PFSK-1 (cell line): ENCODE measurements at regions not wholly inside any gene's neighbourhood (a gene's known extent, or its start where the extent isn't known, plus 50 kb on each side); places are given as distances from the start of the nearest gene placed in this dataset.

Source experiments
- FOXP2 ChIP-seq: optimal IDR thresholded peaks from 2 replicates; pipeline ENCODE3; 2011; ENCODE audit warnings: borderline replicate concordance, control low read depth, inconsistent platforms; ENCODE audit not compliant: insufficient read depth; ENCODE audit errors: extremely low read length, extremely low read depth
- POLR2AphosphoS5 ChIP-seq: IDR thresholded peaks from 2 replicates; pipeline ENCODE4 v1.6.1; 2012; ENCODE audit warnings: low read depth, mild to moderate bottlenecking, control low read depth, low read length, moderate library complexity
- REST ChIP-seq, 2 experiments: IDR thresholded peaks; 2 replicates each; pipeline versions ENCODE4 v1.6.1 to v1.8.0; 2011 to 2012; ENCODE audit warnings: low read depth in 2 of 2, low read length in 2 of 2, control low read depth in 1 of 2, inconsistent platforms in 1 of 2, mild to moderate bottlenecking in 1 of 2, moderate library complexity in 1 of 2; ENCODE audit not compliant: insufficient read depth in 1 of 2
- SIN3A ChIP-seq: IDR thresholded peaks from 2 replicates; pipeline ENCODE4 v1.6.1; 2012; ENCODE audit warnings: mild to moderate bottlenecking, low read length, moderate library complexity, borderline replicate concordance; ENCODE audit not compliant: insufficient read depth
- TAF1 ChIP-seq: IDR thresholded peaks from 2 replicates; pipeline ENCODE4 v1.6.1; 2012; ENCODE audit warnings: low read length, control low read depth, borderline replicate concordance; ENCODE audit not compliant: insufficient read depth

- TF ChIP-seq FOXP2 (no peak), TAF1 (no peak), SIN3A (no peak), POLR2AphosphoS5 (no peak), REST (IDR thresholded peaks at IDR 0.05; ENCODE audit: insufficient read depth in 1 of 2, low read depth in 2 of 2, low read length in 2 of 2) (no peak)
Measured at GRCh38 chr3:197363553-197364409, 65.4 kb upstream of the DLG1 start.

- TF ChIP-seq REST (IDR thresholded peaks at IDR 0.05; ENCODE audit: insufficient read depth in 1 of 2, low read depth in 2 of 2, low read length in 2 of 2) (no peak), FOXP2 (no peak), SIN3A (no peak), POLR2AphosphoS5 (no peak), TAF1 (no peak)
Measured at GRCh38 chr3:197362081-197362480, 63.7 kb upstream of the DLG1 start.

- TF ChIP-seq SIN3A = no peak
Measured at GRCh38 chr3:197356741-197357140, 58.3 kb upstream of the DLG1 start.

- TF ChIP-seq TAF1 = no peak
- TF ChIP-seq FOXP2 = no peak
- TF ChIP-seq POLR2AphosphoS5 = no peak
- TF ChIP-seq SIN3A = no peak
- no peak for TF ChIP-seq REST (IDR thresholded peaks at IDR 0.05; ENCODE audit: insufficient read depth in 1 of 2, low read depth in 2 of 2, low read length in 2 of 2)
Measured at GRCh38 chr3:197356275-197356674, 57.9 kb upstream of the DLG1 start.

GRCh38 chr3:197355713-197356112 is 57.3 kb upstream of the DLG1 start:
- no peak for TF ChIP-seq SIN3A
- TF ChIP-seq TAF1 = no peak
- TF ChIP-seq POLR2AphosphoS5 = no peak
- no peak for TF ChIP-seq REST (IDR thresholded peaks at IDR 0.05; ENCODE audit: insufficient read depth in 1 of 2, low read depth in 2 of 2, low read length in 2 of 2)
- TF ChIP-seq FOXP2 = no peak
